ENCODE measurements at regions not wholly inside any gene's neighbourhood (a gene's known extent, or its start where the extent isn't known, plus 50 kb on each side); places are given as distances from the start of the nearest gene placed in this dataset.
"Not testable (repeated sequence)": the region's sequence is repeated elsewhere in the genome, so short reads cannot be mapped to it uniquely, and the experiment has no call there.

DNA sequence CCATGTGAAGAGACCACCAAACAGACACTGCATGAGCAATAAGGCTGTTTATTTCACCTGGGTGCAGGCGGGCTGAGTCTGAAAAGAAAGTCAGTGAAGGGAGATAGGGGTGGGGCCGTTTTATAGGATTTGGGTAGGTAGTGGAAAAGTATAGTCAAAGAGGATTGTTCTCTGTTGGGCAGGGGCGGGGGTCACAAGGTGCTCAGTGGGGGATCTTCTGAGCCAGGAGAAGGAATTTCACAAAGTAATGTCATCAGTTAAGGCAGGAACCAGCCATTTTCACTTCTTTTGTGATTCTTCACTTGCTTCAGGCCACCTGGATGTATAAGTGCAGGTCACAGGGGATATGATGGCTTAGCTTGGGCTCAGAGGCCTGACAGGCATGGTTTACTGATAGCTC, 444.6 kb upstream of the ZNG1F start:
- not testable (repeated sequence) for H3K27ac ChIP-seq; H3K9ac ChIP-seq (ENCODE audit: insufficient read length); DNase-seq (ENCODE audit: low read depth, low spot score); H3K4me3 ChIP-seq; H3K9me3 ChIP-seq (ENCODE audit: low read depth, low read length); H3K36me3 ChIP-seq (ENCODE audit: insufficient read depth, low read length)

DNA sequence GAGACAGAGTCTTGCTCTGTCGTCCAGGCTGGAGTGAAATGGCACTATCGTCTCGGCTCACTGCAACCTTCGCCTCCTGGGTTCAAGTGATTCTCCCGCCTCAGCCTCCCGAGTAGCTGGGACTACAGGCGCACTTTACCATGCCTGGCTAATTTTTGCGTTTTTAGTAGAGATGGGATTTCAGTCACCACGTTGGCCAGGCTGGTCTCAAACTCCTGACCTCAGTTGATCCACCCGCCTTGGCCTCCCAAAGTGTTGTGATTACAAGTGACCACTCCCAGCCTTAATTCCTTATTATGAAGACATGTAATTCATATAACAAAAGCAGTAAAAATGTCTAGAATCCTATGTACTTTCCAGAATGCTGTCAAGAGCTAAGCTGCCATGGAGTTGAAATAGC, 434.5 kb upstream of the ZNG1F start:
- not testable (repeated sequence) for H3K4me3 ChIP-seq; H3K9ac ChIP-seq (ENCODE audit: insufficient read length); H3K27ac ChIP-seq; DNase-seq (ENCODE audit: low read depth, low spot score); H3K36me3 ChIP-seq (ENCODE audit: insufficient read depth, low read length); H3K9me3 ChIP-seq (ENCODE audit: low read depth, low read length)

DNA sequence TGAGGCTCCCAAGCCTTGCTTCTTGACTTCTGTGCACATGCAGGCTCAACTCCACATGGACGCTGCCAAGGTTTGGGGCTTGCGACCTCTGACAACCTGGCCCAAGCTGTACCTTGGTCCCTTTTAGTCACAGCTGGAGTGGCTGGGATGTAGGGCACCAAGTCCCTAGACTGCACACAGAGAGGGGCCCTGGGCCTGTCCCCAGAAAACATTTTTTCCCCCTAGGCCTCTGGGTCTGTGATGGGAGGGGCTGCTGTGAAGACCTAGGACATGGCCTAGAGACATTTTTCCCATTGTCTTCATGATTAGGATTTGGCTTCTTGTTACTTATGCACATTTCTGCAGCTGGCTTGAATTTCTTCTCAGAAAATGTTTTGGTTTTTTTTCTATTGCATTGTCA, 430.1 kb upstream of the ZNG1F start:
- not testable (repeated sequence) for H3K9ac ChIP-seq (ENCODE audit: insufficient read length); H3K4me3 ChIP-seq; H3K36me3 ChIP-seq (ENCODE audit: insufficient read depth, low read length); DNase-seq (ENCODE audit: low read depth, low spot score); H3K9me3 ChIP-seq (ENCODE audit: low read depth, low read length); H3K27ac ChIP-seq

DNA sequence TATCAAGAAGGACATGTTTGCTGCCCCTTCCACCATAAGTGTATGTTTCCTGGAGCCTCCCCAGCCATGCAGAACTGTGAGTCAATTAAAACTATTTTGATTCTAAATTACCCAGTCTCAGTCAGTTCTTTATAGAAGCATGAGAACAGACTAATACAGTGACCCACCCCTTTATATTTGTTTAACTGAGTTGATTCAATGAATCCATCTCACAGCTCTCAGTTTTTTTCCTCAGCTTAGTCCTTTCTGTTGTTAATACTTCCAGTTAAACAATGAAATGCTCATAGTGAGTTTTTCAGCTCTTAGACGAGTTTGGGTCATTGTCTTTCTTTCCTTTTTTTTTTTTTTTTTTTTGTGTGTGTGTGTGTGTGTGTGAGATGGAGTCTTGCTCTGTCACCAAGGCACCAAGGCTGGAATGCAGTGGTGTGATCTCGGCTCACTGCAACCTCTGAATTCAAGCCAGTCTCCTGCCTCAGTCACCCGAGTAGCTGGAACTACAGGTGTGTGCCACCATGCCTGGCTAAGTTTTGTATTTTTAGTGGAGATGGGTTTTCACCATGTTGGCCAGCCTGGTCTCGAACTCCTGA, 417.9 kb upstream of the ZNG1F start:
- not testable (repeated sequence) for H3K4me3 ChIP-seq; H3K27ac ChIP-seq; H3K9ac ChIP-seq (ENCODE audit: insufficient read length); DNase-seq (ENCODE audit: low read depth, low spot score); H3K36me3 ChIP-seq (ENCODE audit: insufficient read depth, low read length); H3K9me3 ChIP-seq (ENCODE audit: low read depth, low read length)

DNA sequence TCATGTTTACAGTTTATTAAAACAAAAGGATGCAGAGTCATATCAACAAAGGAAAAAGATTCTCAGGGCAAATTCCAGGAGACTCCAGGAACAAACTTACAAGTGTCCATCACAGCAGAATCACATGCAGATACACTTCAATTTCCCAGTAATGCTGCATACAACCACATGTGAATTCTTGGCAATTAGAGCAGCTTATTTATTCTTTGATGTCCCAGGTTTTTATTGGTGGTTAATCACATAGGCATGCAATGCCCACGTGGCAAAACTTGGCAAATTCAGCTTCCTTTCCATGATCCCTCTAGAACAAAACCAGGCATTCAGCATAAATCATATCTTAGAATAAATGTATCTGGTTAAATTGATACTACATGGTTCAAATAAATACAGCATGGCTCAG, 376.5 kb upstream of the ZNG1F start:
- not testable (repeated sequence) for H3K27ac ChIP-seq; H3K36me3 ChIP-seq (ENCODE audit: insufficient read depth, low read length); DNase-seq (ENCODE audit: low read depth, low spot score); H3K9me3 ChIP-seq (ENCODE audit: low read depth, low read length); H3K4me3 ChIP-seq; H3K9ac ChIP-seq (ENCODE audit: insufficient read length)

Measured in SK-N-MC (cell line).